ENCODE measurements at regions not wholly inside any gene's neighbourhood (a gene's known extent, or its start where the extent isn't known, plus 50 kb on each side); places are given as distances from the start of the nearest gene placed in this dataset.

- Mint-ChIP-seq H3K27ac (no peak overlapping the region), H3K27me3 (ENCODE audit: insufficient read depth) (no peaks in the 10 kb centered on the region), H3K36me3 (ENCODE audit: low read depth) (no peaks in the 10 kb centered on the region), H3K4me1 (ENCODE audit: low read depth) (no peaks in the 10 kb centered on the region), H3K9me3 (peaks cover 23% of the 10 kb centered on the region), H3K4me3 (no peak overlapping the region)
- TF ChIP-seq CTCF (IDR thresholded peaks at IDR 0.05): no peak
- no peak for DNase-seq
These were observed 555.3 kb downstream of the IGSF11 start for GRCh38 chr3:118479376-118479775.

DNA sequence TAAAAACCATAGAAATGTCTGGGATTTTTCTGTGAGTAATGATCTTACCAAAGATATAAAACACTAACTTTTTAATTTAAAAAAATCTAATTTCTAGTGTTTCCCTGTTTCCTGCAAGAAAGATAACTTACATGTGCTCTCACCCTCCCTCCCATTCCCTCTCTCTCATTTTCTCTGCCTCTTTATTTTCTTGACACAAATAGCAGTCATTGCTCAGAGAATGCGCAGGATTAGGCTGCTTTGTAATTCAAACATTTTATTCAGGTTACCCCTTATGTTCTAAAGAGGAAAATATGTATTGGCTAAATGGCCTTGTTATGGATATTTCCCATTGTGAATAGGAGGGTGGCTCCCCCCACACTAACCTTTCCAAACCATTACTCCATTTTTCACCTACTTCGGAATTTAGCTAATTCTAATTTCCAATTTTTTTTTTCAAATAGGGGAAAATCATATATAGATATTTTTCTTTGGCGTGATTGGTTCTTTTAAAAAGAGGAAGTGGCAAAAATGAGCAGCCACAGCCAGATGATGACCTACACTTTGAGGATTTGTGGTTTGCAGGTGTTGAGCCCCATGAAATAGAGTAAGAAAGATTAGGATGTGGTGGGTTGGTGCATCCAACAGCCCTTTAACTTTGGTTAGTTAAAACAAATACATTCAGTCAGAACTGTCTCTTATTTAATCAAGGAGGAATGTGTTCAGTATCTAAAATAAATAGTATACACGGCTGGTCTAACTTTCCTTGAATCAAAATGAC lies 554.4 kb downstream of the IGSF11 start:
- no peak overlapping the region for H3K27ac Mint-ChIP-seq

DNA sequence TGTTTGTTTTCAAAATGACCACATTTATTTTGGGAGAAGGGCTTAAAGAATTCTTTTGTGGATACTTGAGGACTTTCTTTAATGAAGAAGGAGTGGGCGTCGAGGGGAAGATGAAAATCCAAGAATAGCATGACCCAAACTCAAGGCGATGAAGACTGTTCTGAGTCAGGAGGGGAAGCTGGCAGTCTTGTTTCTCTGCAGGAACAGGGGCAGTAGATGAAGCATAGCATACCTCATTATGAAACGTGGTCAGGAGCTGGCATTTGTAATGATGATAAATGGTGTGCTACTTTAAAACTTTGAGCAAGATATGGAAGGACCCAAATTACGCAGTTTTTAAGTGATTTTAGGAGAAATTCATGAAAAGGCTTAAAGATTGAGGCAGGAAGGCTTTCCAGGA lies 549.0 kb downstream of the IGSF11 start:
- H3K4me3 Mint-ChIP-seq: no peak overlapping the region
- DNase-seq: no peak
- TF ChIP-seq CTCF (IDR thresholded peaks at IDR 0.05): no peak
- H3K36me3 Mint-ChIP-seq (ENCODE audit: low read depth): no peaks in the 10 kb centered on the region
- peaks cover 51% of the 10 kb centered on the region for H3K9me3 Mint-ChIP-seq
- H3K4me1 Mint-ChIP-seq (ENCODE audit: low read depth): no peaks in the 10 kb centered on the region
- no peaks in the 10 kb centered on the region for H3K27me3 Mint-ChIP-seq (ENCODE audit: insufficient read depth)
- H3K27ac Mint-ChIP-seq: no peak overlapping the region

More for the DNA sequence above, 554.4 kb downstream of the IGSF11 start:
- Mint-ChIP-seq H3K4me1 (ENCODE audit: low read depth) (no peaks in the 10 kb centered on the region), H3K4me3 (no peak overlapping the region), H3K27me3 (ENCODE audit: insufficient read depth) (no peaks in the 10 kb centered on the region), H3K36me3 (ENCODE audit: low read depth) (no peaks in the 10 kb centered on the region), H3K9me3 (peaks cover 23% of the 10 kb centered on the region)
- no peak for TF ChIP-seq CTCF (IDR thresholded peaks at IDR 0.05)
- DNase-seq: no peak

DNA sequence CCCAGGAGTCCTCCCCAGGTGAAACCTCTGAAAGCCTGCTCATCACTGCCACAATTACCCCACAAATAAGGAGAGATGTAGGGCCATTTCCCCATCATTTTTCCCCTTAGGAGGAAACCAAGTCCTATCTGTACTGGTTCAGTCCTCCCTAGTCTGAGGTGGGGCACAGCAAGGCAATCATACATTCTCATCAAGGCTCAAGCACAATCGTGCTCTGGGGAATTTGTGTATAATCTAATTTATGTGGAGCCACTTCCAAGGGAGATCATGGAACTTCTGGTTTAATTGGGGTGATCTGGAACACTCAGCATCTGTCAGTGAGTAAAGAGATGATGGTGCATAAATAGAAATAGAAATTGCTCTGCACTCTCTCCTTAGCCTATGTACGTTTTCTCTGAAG lies 546.9 kb downstream of the IGSF11 start:
- Mint-ChIP-seq H3K36me3 (ENCODE audit: low read depth) (no peaks in the 10 kb centered on the region), H3K4me1 (ENCODE audit: low read depth) (no peaks in the 10 kb centered on the region), H3K4me3 (no peak overlapping the region), H3K9me3 (peaks cover 53% of the 10 kb centered on the region), H3K27ac (no peak overlapping the region), H3K27me3 (ENCODE audit: insufficient read depth) (no peaks in the 10 kb centered on the region; the same call in 1 of the 2 replicates)
- no peak for DNase-seq
- TF ChIP-seq CTCF (IDR thresholded peaks at IDR 0.05): no peak

- no peak overlapping the region for H3K4me3 Mint-ChIP-seq
- H3K4me1 Mint-ChIP-seq (ENCODE audit: low read depth): no peaks in the 10 kb centered on the region
- H3K27ac Mint-ChIP-seq: no peak overlapping the region
- DNase-seq: no peak
- no peaks in the 10 kb centered on the region for H3K36me3 Mint-ChIP-seq (ENCODE audit: low read depth)
- H3K27me3 Mint-ChIP-seq (ENCODE audit: insufficient read depth): no peaks in the 10 kb centered on the region; the same call in 1 of the 2 replicates
- peaks cover 51% of the 10 kb centered on the region for H3K9me3 Mint-ChIP-seq
- TF ChIP-seq CTCF (IDR thresholded peaks at IDR 0.05): no peak
These were observed 545.9 kb downstream of the IGSF11 start for GRCh38 chr3:118488732-118489131.
